HFFc6 (cell line): ENCODE measurements at regions not wholly inside any gene's neighbourhood (a gene's known extent, or its start where the extent isn't known, plus 50 kb on each side); places are given as distances from the start of the nearest gene placed in this dataset.
"Not testable (repeated sequence)": the region's sequence is repeated elsewhere in the genome, so short reads cannot be mapped to it uniquely, and the experiment has no call there.

Experiments used
- DNase-seq: peaks from one replicate; pipeline ENCODE4 v3.0.0-alpha.2; 2018
- H3K27ac Mint-ChIP-seq: 2 replicates; pipeline ENCODE4 v1.8.0; 2020; ENCODE audit warnings: mild to moderate bottlenecking, mixed read lengths
- H3K27me3 Mint-ChIP-seq: 2 replicates; pipeline ENCODE4 v1.8.0; 2021; ENCODE audit warnings: mild to moderate bottlenecking, moderate library complexity, mixed read lengths; ENCODE audit not compliant: insufficient read depth
- H3K36me3 Mint-ChIP-seq: 2 replicates; pipeline ENCODE4 v1.8.0; 2021; ENCODE audit warnings: low read depth, mixed read lengths
- H3K4me1 Mint-ChIP-seq: 2 replicates; pipeline ENCODE4 v1.8.0; 2020; ENCODE audit warnings: low read depth, mixed read lengths
- H3K4me3 Mint-ChIP-seq: 2 replicates; pipeline ENCODE4 v1.8.0; 2020; ENCODE audit warnings: mild to moderate bottlenecking, moderate library complexity, mixed read lengths
- H3K9me3 Mint-ChIP-seq: 2 replicates; pipeline ENCODE4 v1.8.0; 2020; ENCODE audit warnings: mild to moderate bottlenecking, mixed read lengths
- CTCF ChIP-seq: fragments of 200-600 bp; sonication (generic); IDR thresholded peaks from 2 replicates; pipeline ENCODE4 v1.5.0; 2021; ENCODE audit warnings: antibody characterized with exemption, mild to moderate bottlenecking

GRCh38 chr10:45902324-45902723 lies 55.0 kb upstream of the AGAP4 start:
- H3K9me3 Mint-ChIP-seq, H3K27me3 Mint-ChIP-seq, DNase-seq, H3K4me3 Mint-ChIP-seq, H3K27ac Mint-ChIP-seq, H3K4me1 Mint-ChIP-seq, H3K36me3 Mint-ChIP-seq: not testable (repeated sequence)

GRCh38 chr10:45903614-45904013 lies 56.3 kb upstream of the AGAP4 start:
- not testable (repeated sequence) for H3K27me3 Mint-ChIP-seq, H3K9me3 Mint-ChIP-seq, DNase-seq, H3K36me3 Mint-ChIP-seq, H3K27ac Mint-ChIP-seq, H3K4me1 Mint-ChIP-seq, H3K4me3 Mint-ChIP-seq

- not testable (repeated sequence) for H3K4me3 Mint-ChIP-seq, H3K4me1 Mint-ChIP-seq, H3K9me3 Mint-ChIP-seq, DNase-seq, H3K27me3 Mint-ChIP-seq, H3K27ac Mint-ChIP-seq, H3K36me3 Mint-ChIP-seq
Observed at GRCh38 chr10:45904070-45904469, 56.8 kb upstream of the AGAP4 start.

GRCh38 chr10:45913205-45913604 lies 59.1 kb upstream of the TIMM23 start:
- not testable (repeated sequence) for H3K36me3 Mint-ChIP-seq, H3K4me3 Mint-ChIP-seq, H3K27ac Mint-ChIP-seq, DNase-seq, H3K27me3 Mint-ChIP-seq, H3K9me3 Mint-ChIP-seq, H3K4me1 Mint-ChIP-seq

GRCh38 chr10:45914740-45915139 lies 57.5 kb upstream of the TIMM23 start:
- H3K9me3 Mint-ChIP-seq, DNase-seq, H3K27ac Mint-ChIP-seq, H3K27me3 Mint-ChIP-seq, H3K36me3 Mint-ChIP-seq, H3K4me1 Mint-ChIP-seq, H3K4me3 Mint-ChIP-seq: not testable (repeated sequence)

GRCh38 chr10:45915617-45916016 lies 56.7 kb upstream of the TIMM23 start:
- H3K9me3 Mint-ChIP-seq, H3K4me1 Mint-ChIP-seq, DNase-seq, H3K27me3 Mint-ChIP-seq, H3K36me3 Mint-ChIP-seq, H3K4me3 Mint-ChIP-seq, H3K27ac Mint-ChIP-seq: not testable (repeated sequence)

- peak; percentile 14 for DNase-seq
- not testable (repeated sequence) for H3K27ac Mint-ChIP-seq, H3K4me1 Mint-ChIP-seq, H3K9me3 Mint-ChIP-seq, H3K4me3 Mint-ChIP-seq, H3K36me3 Mint-ChIP-seq, H3K27me3 Mint-ChIP-seq
- peak; percentile 73 for TF ChIP-seq CTCF
Observed at GRCh38 chr10:45920876-45921275, 51.4 kb upstream of the TIMM23 start.
